GM19239 (cell line): ENCODE measurements at regions not wholly inside any gene's neighbourhood (a gene's known extent, or its start where the extent isn't known, plus 50 kb on each side); places are given as distances from the start of the nearest gene placed in this dataset.

Experiments
- DNase-seq: peaks from one replicate; pipeline ENCODE4 v3.0.0; 2011; ENCODE audit warnings: low spot score; ENCODE audit not compliant: insufficient read length
- FAIRE-seq: peaks from 2 replicates; lab custom pipeline; 2011; peaks lifted over from hg19 to GRCh38; lab: Jason Lieb, UNC

DNA sequence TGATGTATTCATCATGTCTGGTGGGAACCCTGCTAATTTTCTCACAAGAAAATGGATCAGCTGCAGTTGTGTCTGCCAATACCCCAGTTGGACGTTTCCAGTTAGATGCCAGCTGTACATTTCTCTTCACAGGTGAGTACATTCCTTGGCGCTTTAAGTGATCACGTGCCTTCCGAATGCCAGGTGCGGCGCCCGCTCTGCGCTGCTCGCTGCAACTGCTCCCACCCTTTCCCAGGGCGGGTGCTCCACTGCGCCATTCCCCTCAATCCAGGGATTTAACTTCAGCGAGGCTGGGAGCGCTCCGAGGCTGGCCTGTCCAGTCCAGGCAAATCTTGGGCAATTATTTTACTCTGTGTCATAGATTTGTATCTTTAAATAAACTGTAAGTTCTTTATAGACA, 225.0 kb upstream of the RAB6C start:
- DNase-seq (no peak), FAIRE-seq (no peak)

DNA sequence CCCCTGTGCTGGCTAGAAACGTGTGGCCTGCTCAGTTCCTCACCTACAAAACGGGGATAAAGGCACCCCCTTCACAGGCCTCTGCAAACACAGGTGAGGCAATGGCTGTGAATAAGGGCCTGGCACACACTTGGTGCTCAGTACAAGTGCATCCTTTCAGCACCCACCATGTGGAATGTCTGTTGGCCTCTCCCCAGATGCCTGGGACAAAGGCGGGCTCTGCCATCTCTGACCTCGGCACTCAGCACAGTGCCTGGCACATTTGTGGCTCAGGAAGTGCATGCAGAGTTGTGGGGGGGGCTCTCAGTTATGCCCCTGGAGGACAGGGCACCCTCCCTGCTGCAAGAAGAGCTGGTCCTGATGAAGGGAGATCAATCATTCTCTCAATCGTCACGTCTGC, 224.6 kb upstream of the RAB6C start:
- DNase-seq (no peak), FAIRE-seq (no peak)

DNA sequence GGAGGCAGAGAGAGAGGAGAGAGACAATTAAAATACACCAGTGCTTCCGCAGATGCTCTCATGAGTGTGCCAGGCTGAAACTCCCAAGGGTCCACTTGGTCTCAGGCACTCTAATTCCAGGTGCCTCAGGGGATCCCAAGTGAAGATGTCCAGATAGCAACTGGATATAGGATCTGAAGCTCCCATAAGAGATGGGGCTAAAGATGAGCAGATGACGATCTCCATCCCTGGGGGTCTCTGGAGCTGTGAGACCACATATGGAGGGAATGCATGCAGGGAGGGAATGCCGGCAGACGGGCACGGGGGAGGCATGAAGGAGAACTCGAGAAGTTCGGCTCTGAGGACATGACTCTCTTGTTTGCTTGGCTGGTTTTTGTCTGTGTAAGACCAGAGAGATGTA, 223.7 kb upstream of the RAB6C start:
- FAIRE-seq (no peak), DNase-seq (no peak)

DNA sequence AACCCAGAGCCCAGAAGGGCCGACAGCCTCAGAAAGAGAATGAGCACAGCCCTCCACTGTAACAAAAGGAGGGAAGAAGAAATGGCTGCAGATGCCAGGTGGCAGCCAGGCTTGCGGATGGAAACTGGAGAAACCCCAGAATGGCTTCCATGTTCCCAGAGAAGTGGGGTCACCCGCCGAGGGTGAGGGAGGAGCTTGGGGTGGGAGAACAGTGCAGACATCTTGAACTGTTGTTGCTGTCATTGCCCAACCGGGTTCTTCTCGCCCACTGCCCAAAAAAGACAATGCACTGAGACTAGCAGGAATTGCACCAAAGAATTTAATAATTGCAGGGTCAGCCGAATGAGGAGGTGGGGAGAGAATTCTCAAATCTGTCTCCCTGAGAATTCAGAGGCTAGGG, 223.2 kb upstream of the RAB6C start:
- DNase-seq (no peak), FAIRE-seq (no peak)

DNA sequence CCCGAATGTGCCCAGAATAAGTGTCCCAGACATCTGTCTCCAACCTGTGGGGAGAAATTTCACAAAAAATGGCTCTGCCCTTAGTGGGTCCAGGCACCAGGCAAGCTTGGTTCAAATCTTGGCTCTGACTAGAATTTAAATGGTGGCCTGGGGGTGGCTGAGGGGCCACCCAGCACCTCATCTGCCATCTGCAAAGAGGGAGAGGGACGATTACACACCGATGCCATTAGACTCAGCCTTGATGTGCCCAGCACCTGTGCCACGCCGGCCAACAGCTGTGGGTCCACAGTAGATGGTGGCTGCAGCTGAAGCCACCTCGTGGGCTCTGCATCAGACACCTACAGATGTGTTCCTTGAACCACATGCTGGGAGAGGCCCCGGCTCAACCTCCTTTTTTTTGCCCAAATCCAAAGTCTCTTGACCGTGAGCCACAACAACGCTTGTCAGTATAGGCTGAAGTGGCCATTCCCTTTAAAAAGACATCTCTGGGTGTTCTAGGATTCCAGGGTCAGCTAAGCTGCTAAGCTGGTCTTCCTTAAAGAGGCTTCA, 222.0 kb upstream of the RAB6C start:
- DNase-seq = no peak
- FAIRE-seq = no peak

DNA sequence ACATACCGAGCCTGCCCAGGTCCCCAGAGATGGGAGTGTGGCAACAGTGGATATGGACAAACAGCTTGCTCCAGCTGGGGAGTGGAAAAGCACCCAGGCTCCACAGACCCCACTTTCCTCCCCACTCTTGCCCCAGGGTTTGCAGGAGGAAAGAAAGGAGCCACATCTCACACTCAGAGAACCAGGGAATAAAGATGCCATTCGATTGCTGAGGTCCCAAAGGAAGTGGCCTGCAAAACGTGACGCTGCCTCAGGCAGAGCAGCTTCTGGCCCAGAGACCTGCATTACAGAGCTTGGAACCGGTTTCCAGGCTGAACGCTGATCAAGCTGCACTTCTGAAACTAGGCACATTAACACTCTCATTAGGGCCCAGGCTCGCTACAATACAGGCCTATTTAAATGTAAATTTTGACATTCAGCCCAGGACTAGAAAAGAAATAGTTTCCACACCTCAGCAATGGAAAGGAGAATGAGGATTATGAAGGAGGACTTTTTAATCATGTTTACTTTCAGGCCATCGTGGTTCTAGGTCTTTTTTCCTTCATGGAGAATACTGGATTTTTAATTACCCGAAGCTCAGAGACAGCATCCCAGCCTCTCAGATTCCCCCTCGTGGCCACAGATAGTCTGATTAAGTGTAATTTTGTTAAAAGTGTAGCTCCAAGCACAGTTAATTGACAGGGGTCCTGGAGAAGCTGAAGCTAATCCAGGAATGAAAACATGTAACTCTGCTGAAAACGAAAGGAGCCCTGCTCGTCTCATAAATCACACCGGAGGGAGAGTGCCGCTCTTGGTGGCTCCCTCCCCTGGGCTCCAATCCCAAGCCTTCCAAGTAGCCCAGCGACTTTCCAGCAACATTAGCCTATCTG, 221.3 kb upstream of the RAB6C start:
- DNase-seq = no peak
- no peak for FAIRE-seq

DNA sequence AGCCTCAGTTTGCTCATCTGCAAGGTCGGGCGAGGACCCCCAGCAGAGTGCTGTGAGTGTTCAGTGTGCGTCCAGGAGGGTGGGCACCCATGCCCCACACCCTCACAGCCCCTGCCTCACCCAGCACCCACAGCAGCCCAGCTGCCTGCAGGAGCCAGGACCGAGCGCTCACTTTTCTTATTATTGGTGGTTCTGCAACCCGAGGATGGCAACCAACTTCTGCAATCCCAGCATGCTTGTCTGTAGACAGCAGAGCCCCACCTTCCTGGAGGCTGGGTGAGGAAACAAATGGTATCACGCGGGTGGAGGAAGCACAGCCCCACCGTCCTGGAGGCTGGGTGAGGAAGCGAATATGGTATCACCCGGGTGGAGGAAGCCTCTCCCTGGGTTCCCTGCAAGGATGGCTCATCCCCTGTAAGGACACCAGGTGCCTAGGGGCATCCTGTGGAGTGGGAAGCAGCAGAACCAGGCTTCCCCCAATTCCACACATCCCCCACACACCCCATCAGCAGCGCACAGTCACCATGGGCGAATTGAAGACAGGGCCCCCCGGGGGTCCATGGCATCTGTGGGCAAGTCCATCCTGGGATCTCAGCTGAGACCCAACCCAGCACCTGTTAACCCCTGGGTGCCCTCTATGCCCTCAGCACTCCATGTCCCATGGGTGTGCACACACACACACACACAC, 220.5 kb upstream of the RAB6C start:
- FAIRE-seq (no peak), DNase-seq (no peak)

DNA sequence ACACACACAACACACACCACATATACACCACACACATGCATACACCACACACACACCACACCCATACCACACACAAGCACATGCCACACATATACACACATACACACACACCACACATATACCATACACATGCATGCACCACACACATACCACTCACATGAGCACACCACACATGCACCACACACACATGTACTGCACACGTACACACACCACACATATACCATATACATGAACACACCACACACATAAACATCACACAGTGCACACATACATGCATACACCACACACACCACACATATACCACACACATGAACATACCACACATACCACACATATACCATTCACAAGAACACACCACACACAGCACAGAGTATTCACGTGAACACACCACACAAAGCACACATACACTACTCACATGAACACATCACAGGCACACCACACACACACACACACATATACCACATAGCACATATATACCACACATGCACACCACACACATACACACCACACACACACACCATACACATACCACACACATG, 219.9 kb upstream of the RAB6C start:
- no peak for DNase-seq
- no peak for FAIRE-seq

DNA sequence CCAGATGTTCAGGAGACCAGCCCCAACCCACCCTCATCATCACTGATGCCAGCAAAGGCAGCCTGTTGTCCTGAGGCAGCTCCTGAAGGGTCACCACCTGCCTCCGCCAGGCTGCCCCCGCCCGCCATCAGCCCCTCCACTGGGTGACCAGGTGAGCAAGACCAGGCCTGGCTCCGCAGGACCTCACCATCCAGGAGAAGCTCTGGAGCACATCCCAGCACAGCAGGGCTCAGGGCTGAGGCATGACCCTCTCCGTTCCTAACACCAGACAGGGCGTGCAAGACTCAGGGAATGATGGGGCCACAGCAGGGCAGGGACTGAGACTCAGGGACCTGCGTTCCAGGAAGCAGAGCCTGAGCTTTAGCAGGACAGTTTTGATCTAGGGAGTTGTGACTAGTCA, 218.8 kb upstream of the RAB6C start:
- DNase-seq (no peak), FAIRE-seq (no peak)

DNA sequence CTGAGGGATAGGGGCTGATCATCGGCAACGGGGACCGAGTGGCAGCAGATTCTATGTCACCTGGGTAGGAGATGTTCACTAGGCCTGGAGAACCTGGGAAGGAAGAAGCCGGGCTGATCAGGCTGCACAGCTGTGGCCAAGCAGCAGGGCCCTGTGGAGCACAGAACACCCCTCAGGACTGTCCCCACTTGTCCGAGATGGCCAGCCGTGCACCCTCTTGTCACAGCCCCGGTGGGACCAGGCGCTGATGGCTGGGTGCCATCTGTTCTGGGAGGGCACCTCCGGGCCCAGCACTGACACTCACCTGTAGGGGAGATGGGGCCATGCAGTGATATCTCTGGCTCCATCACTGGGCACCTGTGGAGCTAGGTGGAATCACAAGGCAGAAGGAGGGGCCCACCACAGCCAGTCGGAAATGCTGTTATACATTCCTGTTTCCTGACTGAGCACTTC, 217.9 kb upstream of the RAB6C start:
- FAIRE-seq (no peak), DNase-seq (no peak)

DNA sequence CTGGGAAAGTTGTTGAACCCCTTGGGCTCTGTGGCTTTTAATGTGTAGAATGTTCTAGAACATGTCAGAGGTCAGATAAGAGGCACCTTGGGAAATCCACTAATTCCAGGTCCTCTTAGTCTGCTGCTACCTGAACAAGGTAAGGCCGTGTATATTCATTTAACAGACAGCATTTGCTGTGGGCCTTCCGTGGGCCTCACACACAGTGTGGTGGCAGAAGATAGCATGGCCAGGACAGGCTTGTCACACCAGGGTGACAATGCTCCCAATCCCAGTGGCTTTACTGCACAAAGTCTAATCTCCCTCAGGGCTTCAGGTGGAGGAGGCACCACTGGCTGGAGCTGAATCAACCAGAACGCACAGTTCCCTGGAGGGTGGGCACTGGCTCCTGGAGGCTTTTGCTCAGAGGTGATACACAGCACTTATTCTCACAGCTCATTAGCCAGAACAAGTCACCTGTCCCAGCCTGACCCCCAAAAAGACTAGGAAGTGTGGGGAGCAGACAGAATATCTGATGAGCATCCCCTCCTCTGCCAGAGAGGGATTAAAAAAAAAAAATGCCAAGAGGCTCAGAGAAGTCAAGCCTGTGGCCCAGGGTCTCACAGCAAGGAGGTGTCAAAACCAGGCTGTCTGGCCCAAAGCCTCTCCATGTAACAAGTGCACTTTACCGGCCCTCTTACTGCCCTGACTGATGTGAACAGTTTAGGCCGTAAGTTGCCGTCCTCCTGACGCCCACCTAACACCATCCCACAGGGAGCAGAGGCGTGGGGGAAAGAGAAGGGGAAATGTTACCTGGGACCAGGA, 216.9 kb upstream of the RAB6C start:
- no peak for FAIRE-seq
- DNase-seq = no peak

DNA sequence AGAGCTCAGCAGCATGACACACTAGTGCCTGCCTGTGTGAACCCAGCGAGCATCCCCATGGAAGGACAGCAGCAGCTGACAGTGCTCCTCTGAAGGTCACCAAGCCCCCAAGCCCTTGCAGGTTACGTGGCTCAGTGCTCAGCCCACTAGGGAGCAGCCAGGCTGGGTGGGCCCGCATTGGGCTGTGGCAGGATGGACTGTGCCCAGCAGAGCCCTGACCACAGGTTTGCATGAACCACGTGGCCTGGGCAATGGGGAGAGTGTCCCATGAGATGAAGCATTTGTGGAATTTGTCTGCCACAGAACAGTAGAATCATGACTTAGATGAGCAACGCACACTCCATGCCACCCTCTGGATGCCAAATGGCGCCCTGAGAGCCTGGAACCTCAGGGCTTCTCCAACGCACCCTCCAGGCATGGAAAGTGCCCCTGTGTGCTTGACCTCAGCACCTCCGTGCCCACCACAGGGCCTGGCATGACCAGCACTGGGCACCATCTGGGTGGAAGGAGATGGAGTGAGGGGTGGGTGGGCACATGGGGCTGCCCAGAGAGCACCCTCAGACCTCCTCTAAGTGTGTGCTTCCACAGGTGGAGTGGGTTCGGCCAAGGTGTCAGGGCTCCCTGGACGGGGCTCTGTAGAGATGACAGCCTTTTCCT, 216.1 kb upstream of the RAB6C start:
- no peak for FAIRE-seq
- no peak for DNase-seq

DNA sequence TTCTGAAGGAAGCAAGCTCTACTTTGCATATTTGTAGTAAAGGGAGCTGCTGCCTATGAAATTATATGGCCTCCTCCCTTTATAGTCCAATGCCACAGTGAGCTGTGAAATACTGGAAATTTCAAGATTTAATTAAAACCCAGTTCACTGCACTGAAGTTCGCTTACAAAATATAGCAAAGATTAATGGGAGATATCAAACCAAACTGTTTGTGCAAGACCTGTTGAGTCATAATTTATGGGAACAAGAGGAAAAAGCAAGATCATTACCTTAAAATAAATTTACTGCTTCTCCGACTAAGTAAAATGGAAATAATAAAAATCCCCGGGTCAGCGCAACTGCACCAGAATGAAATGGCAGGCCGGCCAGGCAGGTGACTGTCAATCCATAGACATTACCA, 215.5 kb upstream of the RAB6C start:
- FAIRE-seq (no peak), DNase-seq (no peak)

DNA sequence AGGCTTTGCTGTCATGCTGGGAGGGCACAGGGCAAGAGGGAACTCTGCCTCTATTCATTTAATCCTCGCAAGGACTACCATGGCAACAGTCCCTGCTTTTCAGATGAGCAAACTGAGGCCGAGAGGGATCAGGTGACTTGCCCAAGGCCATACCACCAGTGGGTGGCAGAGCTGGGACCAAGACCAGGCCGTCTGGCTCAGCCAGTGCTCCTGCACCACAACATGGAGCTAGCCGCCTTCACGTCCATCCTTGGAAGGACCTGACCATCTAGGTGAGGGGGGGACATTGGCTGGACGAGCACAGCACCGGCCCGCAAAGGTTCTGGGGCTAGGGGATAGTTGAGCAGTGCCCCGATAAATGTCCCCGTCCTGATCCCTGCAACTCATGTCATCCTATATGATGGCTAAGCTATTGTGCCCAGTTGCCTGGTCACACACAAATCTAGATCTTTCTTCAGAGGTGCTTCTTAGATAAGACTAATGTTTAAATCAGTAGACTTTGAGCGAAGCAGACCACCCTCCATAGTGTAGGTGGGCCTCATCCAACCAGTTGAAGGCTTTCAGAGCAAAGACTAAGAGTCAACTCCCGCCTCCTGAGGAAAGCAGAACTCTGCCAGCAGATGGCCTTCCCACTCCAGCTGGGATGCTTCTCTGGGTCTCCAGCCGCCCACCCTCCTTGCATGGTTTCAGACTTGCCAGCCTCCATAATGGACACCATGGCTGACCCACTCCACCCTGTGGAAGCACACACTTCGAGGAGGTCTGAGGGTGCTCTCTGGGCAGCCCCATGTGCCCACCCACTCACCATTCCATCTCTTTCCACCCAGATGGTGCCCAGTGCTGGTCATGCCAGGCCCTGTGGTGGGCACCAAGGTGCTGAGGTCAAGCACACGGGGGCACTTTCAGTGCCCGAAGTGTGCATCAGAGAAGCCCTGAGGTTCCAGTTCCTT, 214.8 kb upstream of the RAB6C start:
- no peak for FAIRE-seq

DNA sequence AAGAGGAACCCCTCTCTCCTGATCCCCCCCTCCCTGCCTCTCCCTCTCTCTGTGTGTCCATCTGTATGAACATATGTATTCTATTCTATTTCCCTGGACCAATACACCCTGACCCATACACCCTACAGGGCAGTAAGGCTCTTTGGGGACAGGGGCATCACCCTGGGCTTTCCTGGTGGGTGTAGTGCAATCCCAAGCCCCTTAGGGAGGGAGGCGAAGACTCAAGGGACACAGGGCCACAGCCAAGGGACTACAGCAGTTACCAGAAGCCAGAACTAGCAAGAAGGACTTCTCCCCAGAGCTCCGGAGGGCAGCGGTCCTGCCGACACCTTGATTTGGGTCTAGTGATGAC, 214.2 kb upstream of the RAB6C start:
- DNase-seq (no peak), FAIRE-seq (no peak)

More for the DNA sequence above, 214.8 kb upstream of the RAB6C start:
- DNase-seq = no peak

DNA sequence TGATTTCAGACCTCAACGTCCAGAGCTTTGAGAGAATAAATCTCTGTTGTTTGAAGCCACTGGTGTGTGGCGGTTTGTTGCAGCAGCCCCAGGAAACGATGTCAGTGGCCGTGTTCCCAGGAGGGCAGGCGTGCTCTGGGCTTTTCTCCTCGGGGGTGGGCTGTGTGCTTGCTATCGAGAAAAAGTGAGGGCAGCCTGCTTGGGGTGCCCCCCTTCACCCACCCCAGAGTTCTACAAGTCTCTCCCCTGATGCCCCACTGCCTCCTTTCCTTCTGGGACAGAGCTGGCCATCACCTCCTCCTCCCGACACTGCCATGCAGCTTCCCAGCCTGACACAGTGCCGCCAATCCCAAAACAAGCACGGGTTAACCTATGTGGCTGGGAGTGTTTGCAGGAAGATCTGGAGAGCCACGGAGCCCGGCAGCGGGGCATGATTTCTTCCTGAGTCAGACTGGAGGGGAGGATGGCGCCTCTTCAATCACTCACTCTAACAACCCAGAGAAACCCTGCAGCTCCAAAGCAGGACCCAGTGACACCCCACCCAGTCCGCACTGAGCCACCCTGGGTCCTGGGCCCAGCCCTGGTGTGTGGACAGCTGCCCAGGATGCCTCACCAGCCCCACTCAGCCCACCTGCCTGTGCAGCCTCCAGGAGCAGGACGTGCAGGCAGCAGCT, 213.7 kb upstream of the RAB6C start:
- no peak for DNase-seq
- FAIRE-seq = no peak

DNA sequence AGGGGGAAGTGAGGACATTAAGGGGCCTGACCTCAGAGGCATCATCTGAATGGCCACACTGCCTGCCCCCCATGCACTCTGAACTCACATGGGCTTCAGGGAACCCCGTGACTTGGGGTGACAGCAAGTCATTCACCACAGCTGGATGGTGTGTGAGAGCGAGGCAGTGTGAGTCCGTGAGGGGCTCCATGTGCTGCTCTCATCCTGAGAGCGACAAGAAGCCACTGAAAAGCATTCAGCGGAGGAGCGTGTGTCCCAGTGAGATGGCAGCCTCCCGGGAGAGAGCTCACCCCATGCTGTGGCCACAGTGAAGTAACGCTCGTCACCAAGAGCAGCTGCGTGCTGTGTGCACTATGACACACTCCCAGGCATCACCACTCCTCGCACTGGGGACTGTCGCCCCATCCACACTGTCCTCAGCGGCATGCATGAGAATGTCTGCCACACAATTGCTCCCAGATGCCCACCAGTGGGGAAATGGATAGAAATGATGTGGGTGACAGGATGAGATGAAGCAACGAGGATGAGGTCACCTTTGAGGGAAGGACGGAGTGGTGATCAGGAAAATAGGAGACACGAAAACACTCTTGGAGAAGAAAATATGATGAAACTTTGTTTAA, 213.0 kb upstream of the RAB6C start:
- FAIRE-seq = no peak

More for the DNA sequence above, 213.0 kb upstream of the RAB6C start:
- no peak for DNase-seq
